ENCODE measurements at regions not wholly inside any gene's neighbourhood (a gene's known extent, or its start where the extent isn't known, plus 50 kb on each side); places are given as distances from the start of the nearest gene placed in this dataset.

GRCh38 chr18:10052871-10053270 lies 139.1 kb downstream of the VAPA start:
- TF ChIP-seq CTCF (IDR thresholded peaks at IDR 0.05) (no peak), POLR2AphosphoS5 (IDR thresholded peaks at IDR 0.05; ENCODE audit: insufficient read depth in 1 of 2, low read depth in 1 of 2) (no peak)
